Urinary bladder (tissue), 4 donors: ENCODE measurements at regions not wholly inside any gene's neighbourhood (a gene's known extent, or its start where the extent isn't known, plus 50 kb on each side); places are given as distances from the start of the nearest gene placed in this dataset. TPM values are rescaled to one million over a fixed set of nuclear protein-coding genes. Genes with fewer than 3 reads are reported as not detected.

Experiments
- DNase-seq: peaks from one replicate; pipeline ENCODE4 v3.0.0-alpha.2; 2015; ENCODE audit errors: extremely low spot score
- H3K27ac ChIP-seq: one replicate; pipeline ENCODE4 v1.5.1; 2013; ENCODE audit warnings: low read depth, mild to moderate bottlenecking, moderate library complexity
- H3K36me3 ChIP-seq: one replicate; pipeline ENCODE4 v1.6.1; 2013; ENCODE audit warnings: mild to moderate bottlenecking, moderate library complexity; ENCODE audit not compliant: insufficient read depth
- H3K4me1 ChIP-seq: one replicate; pipeline ENCODE4 v1.6.1; 2013; ENCODE audit warnings: mild to moderate bottlenecking, moderate library complexity; ENCODE audit not compliant: insufficient read depth
- H3K4me3 ChIP-seq: one replicate; pipeline ENCODE4 v1.5.1; 2013; ENCODE audit warnings: low read depth, low read length
- WGBS: extraction: QIAGEN DNeasy Blood & Tissue Kit; methylation state at CpG from one replicate; pipeline ENCODE4 v1.1.7; 2013; 5-methylcytosine and 5-hydroxymethylcytosine counted together
- small RNA-seq: library from RNA; depleted of rRNA; stranded (forward); fragments of <200 nt; gene quantifications from one replicate; pipeline ENCODE3, GENCODE V24; 2014
- donor health status: healthy with polysubstance abuse.
- donor health status: healthy.

GRCh38 chr16:77117707-77118106, 73.3 kb upstream of the MON1B start:
- WGBS, result 30% methylated on average over 3 of the region's 3 CpGs
- Histone ChIP-seq H3K36me3 (no peaks in the 10 kb centered on the region), H3K4me3 (no peak overlapping the region), H3K4me1 (no peaks in the 10 kb centered on the region), H3K27ac (no peak overlapping the region)
- DNase-seq, result no peak

- Histone ChIP-seq H3K4me1 (peaks cover 1% of the 10 kb centered on the region), H3K4me3 (no peak overlapping the region), H3K27ac (no peak overlapping the region), H3K36me3 (no peaks in the 10 kb centered on the region)
- WGBS, result 45% methylated on average over 2 of the region's 2 CpGs
- DNase-seq, result no peak
Observed at GRCh38 chr16:77131398-77131797, 59.6 kb upstream of the MON1B start.

GRCh38 chr16:77132051-77132618, 58.9 kb upstream of the MON1B start:
- 48% methylated on average over 3 of the region's 3 CpGs for WGBS
- Histone ChIP-seq H3K27ac (no peak overlapping the region), H3K4me3 (no peak overlapping the region), H3K4me1 (peaks cover 1% of the 10 kb centered on the region), H3K36me3 (no peaks in the 10 kb centered on the region)
- no peak for DNase-seq

- H3K4me1 ChIP-seq, result peaks cover 1% of the 10 kb centered on the region
- H3K27ac ChIP-seq, result no peak overlapping the region
- H3K36me3 ChIP-seq, result no peaks in the 10 kb centered on the region
- H3K4me3 ChIP-seq, result no peak overlapping the region
- no peak for DNase-seq
- 64% methylated on average over 4 of the region's 4 CpGs for WGBS
Observed at GRCh38 chr16:77133706-77134105, 57.3 kb upstream of the MON1B start.

GRCh38 chr16:77137045-77137444, 53.9 kb upstream of the MON1B start:
- Histone ChIP-seq H3K4me1 (no peaks in the 10 kb centered on the region), H3K27ac (no peak overlapping the region), H3K36me3 (no peaks in the 10 kb centered on the region), H3K4me3 (no peak overlapping the region)
- no peak for DNase-seq
- WGBS, result 53% methylated on average over 3 of the region's 3 CpGs

Small RNAs in the stretch of these regions (small RNA-seq; reads per million reads assigned to genes)
- gene MIR4719, result not detected
